ENCODE measurements at regions not wholly inside any gene's neighbourhood (a gene's known extent, or its start where the extent isn't known, plus 50 kb on each side); places are given as distances from the start of the nearest gene placed in this dataset.

GRCh38 chr2:6685447-6685846, 180.3 kb downstream of the CMPK2 start (continued):
- TF ChIP-seq CREB1 (IDR thresholded peaks at IDR 0.05): no peak
- TF ChIP-seq SUZ12 (IDR thresholded peaks at IDR 0.05; ENCODE audit: low read length): no peak
- TF ChIP-seq POLR2A (IDR thresholded peaks at IDR 0.05; ENCODE audit: control extremely low read depth in 1 of 2, low read depth in 2 of 2, low read length in 2 of 2): no peak
- TF ChIP-seq CEBPB (IDR thresholded peaks at IDR 0.05; ENCODE audit: low read depth, low read length): no peak
- no peak for TF ChIP-seq CHD7 (IDR thresholded peaks at IDR 0.05; ENCODE audit: insufficient replicate concordance, low read length)
- TF ChIP-seq NRF1 (IDR thresholded peaks at IDR 0.05; ENCODE audit: low read depth, low read length): no peak
- no peak for TF ChIP-seq POLR2AphosphoS5 (IDR thresholded peaks at IDR 0.05; ENCODE audit: low read depth, low read length)
- no peak for TF ChIP-seq GABPA (IDR thresholded peaks at IDR 0.05; ENCODE audit: borderline replicate concordance, insufficient read depth, low read length)

Measured in H1 (cell line).